ENCODE measurements at regions not wholly inside any gene's neighbourhood (a gene's known extent, or its start where the extent isn't known, plus 50 kb on each side); places are given as distances from the start of the nearest gene placed in this dataset.

DNA sequence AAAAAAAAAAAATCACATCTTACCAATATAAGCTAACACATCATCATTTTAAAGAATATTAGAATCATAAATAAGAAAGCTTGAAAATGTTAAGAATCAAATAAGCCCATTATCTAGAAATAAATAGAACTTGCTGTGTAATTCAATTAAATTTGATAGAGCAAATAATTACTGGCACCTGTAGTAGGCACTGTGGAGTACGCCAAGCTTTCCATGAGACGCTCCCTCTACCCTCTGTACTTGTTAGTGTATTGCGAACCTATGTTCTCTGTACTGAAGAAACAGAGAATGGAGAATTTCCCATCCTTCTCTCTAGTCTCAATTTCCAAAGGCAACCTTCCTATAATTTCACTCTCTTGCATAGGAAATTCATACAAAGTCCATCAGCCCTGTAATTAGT lies 61.7 kb upstream of the HAND2 start:
- TF ChIP-seq, protein P1, sequence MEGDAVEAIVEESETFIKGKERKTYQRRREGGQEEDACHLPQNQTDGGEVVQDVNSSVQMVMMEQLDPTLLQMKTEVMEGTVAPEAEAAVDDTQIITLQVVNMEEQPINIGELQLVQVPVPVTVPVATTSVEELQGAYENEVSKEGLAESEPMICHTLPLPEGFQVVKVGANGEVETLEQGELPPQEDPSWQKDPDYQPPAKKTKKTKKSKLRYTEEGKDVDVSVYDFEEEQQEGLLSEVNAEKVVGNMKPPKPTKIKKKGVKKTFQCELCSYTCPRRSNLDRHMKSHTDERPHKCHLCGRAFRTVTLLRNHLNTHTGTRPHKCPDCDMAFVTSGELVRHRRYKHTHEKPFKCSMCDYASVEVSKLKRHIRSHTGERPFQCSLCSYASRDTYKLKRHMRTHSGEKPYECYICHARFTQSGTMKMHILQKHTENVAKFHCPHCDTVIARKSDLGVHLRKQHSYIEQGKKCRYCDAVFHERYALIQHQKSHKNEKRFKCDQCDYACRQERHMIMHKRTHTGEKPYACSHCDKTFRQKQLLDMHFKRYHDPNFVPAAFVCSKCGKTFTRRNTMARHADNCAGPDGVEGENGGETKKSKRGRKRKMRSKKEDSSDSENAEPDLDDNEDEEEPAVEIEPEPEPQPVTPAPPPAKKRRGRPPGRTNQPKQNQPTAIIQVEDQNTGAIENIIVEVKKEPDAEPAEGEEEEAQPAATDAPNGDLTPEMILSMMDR (IDR thresholded peaks at IDR 0.05): no peak
- TF ChIP-seq POLR2A (IDR thresholded peaks at IDR 0.05): no peak
